ENCODE measurements at regions not wholly inside any gene's neighbourhood (a gene's known extent, or its start where the extent isn't known, plus 50 kb on each side); places are given as distances from the start of the nearest gene placed in this dataset.

DNA sequence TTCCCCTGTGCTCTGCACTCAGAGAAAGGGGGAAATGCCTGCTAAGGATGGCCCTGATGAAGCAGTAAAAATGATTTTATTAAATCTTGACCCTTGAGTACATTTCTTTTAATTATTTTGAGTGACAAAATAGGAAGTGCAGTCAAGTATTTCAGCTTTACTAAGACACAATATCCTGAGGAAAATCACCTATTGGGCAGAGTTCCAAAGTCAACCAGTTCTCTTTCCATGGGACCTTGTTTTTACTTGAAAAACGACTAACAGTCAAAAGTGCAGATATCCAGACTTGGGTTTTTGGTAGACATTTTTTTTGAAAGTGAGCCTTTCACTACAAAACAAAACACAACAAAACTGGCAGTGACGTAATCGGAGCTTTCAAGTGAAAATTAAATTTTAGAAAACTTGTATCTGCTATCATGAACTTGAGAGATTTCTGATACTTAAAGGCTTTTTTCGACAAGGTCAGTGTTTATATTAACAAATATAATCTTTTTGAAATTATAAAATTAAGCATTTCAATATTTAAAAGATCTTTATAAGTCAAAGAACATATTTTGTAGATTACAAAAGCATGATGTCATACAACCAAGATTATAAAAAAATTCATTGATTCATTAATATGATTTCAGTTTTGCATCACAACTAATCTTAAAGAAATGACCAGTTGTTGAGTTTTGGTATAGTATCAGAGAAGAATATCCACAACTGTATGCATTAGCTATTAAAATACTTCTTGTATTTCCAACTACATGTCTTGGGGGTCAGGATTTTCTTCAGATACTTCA, 513.8 kb upstream of the AKR1E2 start:
- no peaks in the 10 kb centered on the region for H3K36me3 Mint-ChIP-seq
- H3K4me1 Mint-ChIP-seq: no peaks in the 10 kb centered on the region
- peaks cover 0 to 3% (median 0%) of the 10 kb centered on the region in 7 donors for H3K9me3 Mint-ChIP-seq
- Histone ChIP-seq H3K27ac (ENCODE audit: insufficient read depth, low read length, poor library complexity, severe bottlenecking) (no peak overlapping the region), H3K4me3 (ENCODE audit: low read depth, low read length) (no peak overlapping the region), H3K27me3 (ENCODE audit: control insufficient read depth, insufficient read depth, low read length) (no peaks in the 10 kb centered on the region), H3K9me3 (ENCODE audit: control insufficient read depth in 2 of 2, low read length in 2 of 2) (no peaks in the 10 kb centered on the region), H3K36me3 (ENCODE audit: control insufficient read depth, insufficient read depth, low read length) (no peaks in the 10 kb centered on the region), H3K4me1 (ENCODE audit: control insufficient read depth, insufficient read depth, low read length, poor library complexity, severe bottlenecking) (no peaks in the 10 kb centered on the region)
- DNase-seq: no peak
- no peak for ATAC-seq (ENCODE audit: low read depth in 2 of 2)
- peaks cover 10% of the 10 kb centered on the region for H3K27me3 Mint-ChIP-seq
- H3K4me3 Mint-ChIP-seq: no peak overlapping the region
- H3K27ac Mint-ChIP-seq: no peak overlapping the region

GRCh38 chr10:4310172-4310571, 515.8 kb upstream of the AKR1E2 start:
- Histone ChIP-seq H3K27ac (ENCODE audit: insufficient read depth, low read length, poor library complexity, severe bottlenecking) (no peak overlapping the region), H3K4me1 (ENCODE audit: control insufficient read depth, insufficient read depth, low read length, poor library complexity, severe bottlenecking) (no peaks in the 10 kb centered on the region), H3K9me3 (ENCODE audit: control insufficient read depth in 2 of 2, low read length in 2 of 2) (no peaks in the 10 kb centered on the region), H3K4me3 (ENCODE audit: low read depth, low read length) (no peak overlapping the region), H3K27me3 (ENCODE audit: control insufficient read depth, insufficient read depth, low read length) (no peaks in the 10 kb centered on the region), H3K36me3 (ENCODE audit: control insufficient read depth, insufficient read depth, low read length) (no peaks in the 10 kb centered on the region)
- DNase-seq (no peak), ATAC-seq (ENCODE audit: low read depth in 2 of 2) (no peak)
- H3K27me3 Mint-ChIP-seq: peaks cover 10% of the 10 kb centered on the region
- H3K4me1 Mint-ChIP-seq: no peaks in the 10 kb centered on the region
- peak overlapping the region in 1 of 3 donors; percentile 84 for H3K27ac Mint-ChIP-seq
- peaks cover 0 to 3% (median 0%) of the 10 kb centered on the region in 7 donors for H3K9me3 Mint-ChIP-seq
- H3K4me3 Mint-ChIP-seq: no peak overlapping the region
- no peaks in the 10 kb centered on the region for H3K36me3 Mint-ChIP-seq

DNA sequence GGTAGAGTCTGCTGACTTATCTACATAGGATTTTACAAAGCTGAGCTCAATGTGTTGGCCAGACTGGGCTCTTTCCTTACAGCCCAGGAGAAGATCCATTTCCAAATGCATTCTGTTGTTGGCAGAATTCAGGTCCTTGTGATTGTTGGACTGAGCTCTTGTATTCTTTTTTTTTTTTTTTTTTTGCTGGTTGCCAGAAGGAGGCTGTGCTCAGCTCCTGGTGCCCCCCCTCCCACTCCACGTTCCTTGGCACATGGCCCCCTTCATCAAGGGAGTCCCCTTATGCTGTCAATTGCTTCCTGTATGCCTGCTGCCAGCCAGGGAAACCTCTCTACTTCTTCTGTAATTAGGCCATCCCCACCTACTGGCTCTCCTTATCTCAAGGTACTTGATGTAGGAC, 518.1 kb upstream of the AKR1E2 start:
- no peak for ATAC-seq (ENCODE audit: low read depth in 2 of 2)

GRCh38 chr10:4306871-4307270, 519.1 kb upstream of the AKR1E2 start:
- Histone ChIP-seq H3K27ac (ENCODE audit: insufficient read depth, low read length, poor library complexity, severe bottlenecking) (no peak overlapping the region), H3K9me3 (ENCODE audit: control insufficient read depth in 2 of 2, low read length in 2 of 2) (no peaks in the 10 kb centered on the region), H3K27me3 (ENCODE audit: control insufficient read depth, insufficient read depth, low read length) (peaks cover 2% of the 10 kb centered on the region), H3K4me3 (ENCODE audit: low read depth, low read length) (no peak overlapping the region), H3K36me3 (ENCODE audit: control insufficient read depth, insufficient read depth, low read length) (no peaks in the 10 kb centered on the region), H3K4me1 (ENCODE audit: control insufficient read depth, insufficient read depth, low read length, poor library complexity, severe bottlenecking) (no peaks in the 10 kb centered on the region)
- Mint-ChIP-seq H3K4me3 (no peak overlapping the region), H3K36me3 (no peaks in the 10 kb centered on the region), H3K27me3 (peaks cover 10% of the 10 kb centered on the region), H3K9me3 (peaks cover 0 to 3% (median 0%) of the 10 kb centered on the region in 7 donors), H3K4me1 (no peaks in the 10 kb centered on the region), H3K27ac (no peak overlapping the region)
- ATAC-seq (ENCODE audit: low read depth in 2 of 2) (no peak), DNase-seq (no peak)

More for the DNA sequence above, 518.1 kb upstream of the AKR1E2 start:
- no peaks in the 10 kb centered on the region for H3K4me1 Mint-ChIP-seq
- H3K27me3 Mint-ChIP-seq: peaks cover 10% of the 10 kb centered on the region
- Histone ChIP-seq H3K4me3 (ENCODE audit: low read depth, low read length) (no peak overlapping the region), H3K9me3 (ENCODE audit: control insufficient read depth in 2 of 2, low read length in 2 of 2) (no peaks in the 10 kb centered on the region), H3K36me3 (ENCODE audit: control insufficient read depth, insufficient read depth, low read length) (no peaks in the 10 kb centered on the region), H3K27me3 (ENCODE audit: control insufficient read depth, insufficient read depth, low read length) (peaks cover 2% of the 10 kb centered on the region), H3K4me1 (ENCODE audit: control insufficient read depth, insufficient read depth, low read length, poor library complexity, severe bottlenecking) (no peaks in the 10 kb centered on the region), H3K27ac (ENCODE audit: insufficient read depth, low read length, poor library complexity, severe bottlenecking) (no peak overlapping the region)
- no peak overlapping the region for H3K4me3 Mint-ChIP-seq
- no peak overlapping the region for H3K27ac Mint-ChIP-seq
- peaks cover 0 to 3% (median 0%) of the 10 kb centered on the region in 7 donors for H3K9me3 Mint-ChIP-seq
- no peak for DNase-seq
- no peaks in the 10 kb centered on the region for H3K36me3 Mint-ChIP-seq

DNA sequence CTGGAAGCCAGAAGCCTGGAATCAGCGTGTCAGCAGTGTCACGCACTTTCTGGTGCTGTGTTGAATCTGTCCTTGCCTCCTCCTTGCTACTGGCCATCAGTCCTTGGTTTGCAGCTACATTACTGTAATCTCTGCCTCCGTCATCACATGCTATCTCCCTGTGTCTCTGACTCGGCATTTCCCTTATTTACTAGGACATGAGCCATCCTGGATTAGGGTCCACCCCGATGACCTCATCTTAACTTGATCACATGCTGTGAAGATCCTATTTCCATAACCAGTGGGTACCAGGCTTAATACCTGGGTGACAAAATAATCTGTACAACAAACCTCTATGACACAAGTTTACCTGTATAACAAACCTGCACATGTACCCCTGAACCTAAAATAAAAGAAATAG, 518.0 kb upstream of the KLF6 start:
- peaks cover 0 to 2% (median 0%) of the 10 kb centered on the region in 7 donors for H3K9me3 Mint-ChIP-seq
- no peak overlapping the region for H3K27ac Mint-ChIP-seq
- Histone ChIP-seq H3K9me3 (ENCODE audit: control insufficient read depth in 2 of 2, low read length in 2 of 2) (no peaks in the 10 kb centered on the region), H3K4me1 (ENCODE audit: control insufficient read depth, insufficient read depth, low read length, poor library complexity, severe bottlenecking) (no peaks in the 10 kb centered on the region), H3K27ac (ENCODE audit: insufficient read depth, low read length, poor library complexity, severe bottlenecking) (no peak overlapping the region), H3K4me3 (ENCODE audit: low read depth, low read length) (no peak overlapping the region), H3K36me3 (ENCODE audit: control insufficient read depth, insufficient read depth, low read length) (no peaks in the 10 kb centered on the region), H3K27me3 (ENCODE audit: control insufficient read depth, insufficient read depth, low read length) (peaks cover 2% of the 10 kb centered on the region)
- DNase-seq (no peak), ATAC-seq (ENCODE audit: low read depth in 2 of 2) (no peak)
- no peaks in the 10 kb centered on the region for H3K4me1 Mint-ChIP-seq
- H3K4me3 Mint-ChIP-seq: no peak overlapping the region
- H3K27me3 Mint-ChIP-seq: no peaks in the 10 kb centered on the region
- no peaks in the 10 kb centered on the region for H3K36me3 Mint-ChIP-seq

DNA sequence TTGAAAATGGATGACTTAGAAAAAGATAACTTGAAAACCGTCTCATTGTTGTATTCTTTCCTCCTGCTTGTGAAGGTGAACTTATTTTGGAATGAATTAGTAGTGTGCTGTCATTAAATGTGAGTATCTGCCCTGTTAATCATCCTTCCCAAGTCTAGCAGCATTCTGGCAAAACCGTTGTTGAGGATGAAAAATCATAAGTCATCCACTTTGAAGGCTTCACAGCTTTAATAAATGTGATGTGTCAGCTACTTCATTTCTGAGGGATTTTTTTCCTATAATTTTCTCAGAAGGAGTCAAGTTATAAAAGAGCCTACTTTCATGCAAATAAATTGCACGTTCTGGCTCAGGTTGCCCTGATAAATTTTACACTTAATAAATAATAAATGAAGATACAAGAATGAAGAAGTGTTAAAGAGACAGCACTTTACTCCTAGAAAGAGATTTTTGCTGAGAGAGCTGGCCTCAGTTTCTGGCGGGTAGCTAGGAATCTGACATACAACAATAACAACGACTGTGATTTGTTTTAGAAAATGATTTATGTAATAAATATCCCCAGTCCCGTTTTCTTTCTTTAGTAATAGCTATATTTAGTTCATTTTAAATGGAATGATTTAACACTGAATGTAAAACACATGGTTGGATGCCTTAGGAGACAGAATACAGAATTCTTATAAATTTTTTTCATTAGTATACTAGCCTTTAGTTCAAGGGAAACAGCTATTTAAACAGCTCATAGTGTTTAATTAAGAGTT, 516.5 kb upstream of the KLF6 start:
- no peak for ATAC-seq (ENCODE audit: low read depth in 2 of 2)
- no peaks in the 10 kb centered on the region for H3K9me3 ChIP-seq (ENCODE audit: control insufficient read depth in 2 of 2, low read length in 2 of 2)
- Mint-ChIP-seq H3K36me3 (no peaks in the 10 kb centered on the region), H3K9me3 (peaks cover 0 to 2% (median 0%) of the 10 kb centered on the region in 7 donors), H3K27me3 (no peaks in the 10 kb centered on the region), H3K4me3 (no peak overlapping the region), H3K27ac (no peak overlapping the region), H3K4me1 (no peaks in the 10 kb centered on the region)
- no peak for DNase-seq
- H3K27ac ChIP-seq (ENCODE audit: insufficient read depth, low read length, poor library complexity, severe bottlenecking): no peak overlapping the region
- H3K36me3 ChIP-seq (ENCODE audit: control insufficient read depth, insufficient read depth, low read length): no peaks in the 10 kb centered on the region
- no peak overlapping the region for H3K4me3 ChIP-seq (ENCODE audit: low read depth, low read length)
- no peaks in the 10 kb centered on the region for H3K4me1 ChIP-seq (ENCODE audit: control insufficient read depth, insufficient read depth, low read length, poor library complexity, severe bottlenecking)
- H3K27me3 ChIP-seq (ENCODE audit: control insufficient read depth, insufficient read depth, low read length): peaks cover 2% of the 10 kb centered on the region

GRCh38 chr10:4296161-4296560, 511.2 kb upstream of the KLF6 start:
- peaks cover 0 to 2% (median 0%) of the 10 kb centered on the region in 4 donors for H3K4me1 Mint-ChIP-seq
- peaks cover 0 to 4% (median 0%) of the 10 kb centered on the region in 7 donors for H3K9me3 Mint-ChIP-seq
- Histone ChIP-seq H3K4me1 (ENCODE audit: control insufficient read depth, insufficient read depth, low read length, poor library complexity, severe bottlenecking) (no peaks in the 10 kb centered on the region), H3K27ac (ENCODE audit: insufficient read depth, low read length, poor library complexity, severe bottlenecking) (no peak overlapping the region), H3K4me3 (ENCODE audit: low read depth, low read length) (no peak overlapping the region), H3K9me3 (ENCODE audit: control insufficient read depth in 2 of 2, low read length in 2 of 2) (no peaks in the 10 kb centered on the region), H3K36me3 (ENCODE audit: control insufficient read depth, insufficient read depth, low read length) (no peaks in the 10 kb centered on the region), H3K27me3 (ENCODE audit: control insufficient read depth, insufficient read depth, low read length) (no peaks in the 10 kb centered on the region)
- DNase-seq: no peak
- H3K4me3 Mint-ChIP-seq: no peak overlapping the region
- no peaks in the 10 kb centered on the region for H3K36me3 Mint-ChIP-seq
- H3K27ac Mint-ChIP-seq: no peak overlapping the region
- H3K27me3 Mint-ChIP-seq: no peaks in the 10 kb centered on the region
- ATAC-seq (ENCODE audit: low read depth in 2 of 2): no peak

All from CD4-positive, CD25-positive, alpha-beta regulatory T cell (primary cell).